HG03135 (cell line): ENCODE measurements at regions not wholly inside any gene's neighbourhood (a gene's known extent, or its start where the extent isn't known, plus 50 kb on each side); places are given as distances from the start of the nearest gene placed in this dataset.
A peak's percentile ranks its signal among the peaks of the same experiment; 100 is the strongest.

Source experiments
- ATAC-seq: cut with Tn5 transposase; IDR thresholded peaks from one replicate; pipeline ENCODE4 v1.9.1; 2021; ENCODE audit warnings: mild to moderate bottlenecking, moderate library complexity; ENCODE audit not compliant: unreplicated experiment

DNA sequence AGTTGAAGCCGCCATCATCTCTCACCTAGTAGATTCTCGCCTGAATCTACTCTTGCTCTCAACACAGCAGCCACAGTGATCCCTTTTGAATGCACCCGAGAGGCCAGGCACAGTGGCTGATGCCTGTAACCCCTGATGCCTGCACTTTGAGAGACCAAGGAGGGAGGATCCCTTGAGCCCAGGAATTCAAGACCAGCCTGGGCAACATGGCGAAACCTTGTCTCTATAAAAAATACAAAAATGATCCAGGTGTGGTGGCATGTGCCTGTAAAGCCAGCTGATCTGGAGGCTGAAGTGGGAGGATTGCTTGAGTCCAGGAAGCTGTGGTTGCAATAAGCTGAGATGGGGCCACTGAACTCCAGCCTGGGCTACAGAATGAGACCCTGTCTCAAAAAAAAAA, 60.3 kb upstream of the EML4 start:
- ATAC-seq: no peak

DNA sequence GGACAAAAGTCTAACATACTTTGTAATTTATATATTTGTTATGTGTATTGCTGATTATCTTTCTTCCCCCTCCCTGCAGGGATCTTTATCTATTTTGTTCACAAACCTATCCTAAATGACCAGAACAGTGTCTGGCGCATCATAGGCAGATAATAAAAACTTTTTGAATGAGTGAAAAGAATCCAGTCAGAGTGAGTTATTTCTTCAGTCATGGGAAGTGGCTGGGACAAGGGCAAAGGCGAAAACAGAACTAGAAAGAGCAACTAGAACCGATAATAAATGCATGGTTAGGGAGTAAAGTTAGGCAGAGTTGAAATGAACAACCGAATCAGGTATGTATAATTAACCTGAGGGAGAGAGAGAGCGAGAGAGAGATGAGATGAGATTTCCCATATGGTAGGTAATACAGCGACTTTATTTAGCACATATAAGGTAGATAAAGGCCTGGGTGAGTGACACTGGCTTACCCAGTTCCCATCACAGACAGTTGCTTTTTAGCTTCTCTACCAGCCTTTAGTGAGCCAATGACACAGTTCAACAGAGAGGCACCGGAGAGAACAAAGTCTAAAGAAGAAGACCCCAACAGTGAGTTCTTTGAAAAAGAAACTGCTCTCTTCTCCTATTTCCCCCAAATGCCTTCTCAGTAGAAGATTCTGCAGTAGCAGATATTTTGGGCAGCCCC, 59.1 kb upstream of the EML4 start:
- ATAC-seq: no peak

DNA sequence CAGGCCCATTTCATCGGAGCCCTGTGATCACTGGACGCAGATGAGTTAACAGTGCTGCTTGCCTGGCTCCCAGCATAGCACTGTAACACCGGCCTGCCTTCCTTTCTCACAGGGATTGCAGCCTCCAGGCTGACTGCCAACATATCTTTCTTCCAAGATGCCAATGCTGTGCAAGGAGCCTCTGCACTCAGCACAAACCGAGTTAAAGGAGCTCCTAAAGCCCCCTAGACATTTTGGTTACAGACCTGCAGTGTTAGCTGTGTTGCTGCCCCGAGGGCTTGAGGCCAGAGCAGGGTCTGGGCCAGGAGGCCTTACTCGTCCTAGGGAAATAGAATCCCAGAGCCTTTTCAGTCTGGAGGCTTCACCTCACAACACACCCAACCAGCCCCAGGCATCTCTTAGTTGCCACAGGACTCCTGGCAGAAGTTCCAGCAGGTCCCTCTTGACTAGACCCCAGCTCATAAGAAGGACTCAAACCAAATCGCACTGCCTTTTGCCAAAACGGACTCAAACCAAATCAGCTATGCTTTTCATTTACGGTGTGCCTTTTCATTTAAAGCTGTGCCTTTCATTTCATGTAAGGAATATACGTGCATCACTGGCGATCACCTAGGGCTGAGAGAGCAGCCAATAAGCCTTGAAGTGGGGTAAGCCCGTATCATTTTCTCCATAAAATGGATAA, 58.4 kb upstream of the EML4 start:
- ATAC-seq: no peak

DNA sequence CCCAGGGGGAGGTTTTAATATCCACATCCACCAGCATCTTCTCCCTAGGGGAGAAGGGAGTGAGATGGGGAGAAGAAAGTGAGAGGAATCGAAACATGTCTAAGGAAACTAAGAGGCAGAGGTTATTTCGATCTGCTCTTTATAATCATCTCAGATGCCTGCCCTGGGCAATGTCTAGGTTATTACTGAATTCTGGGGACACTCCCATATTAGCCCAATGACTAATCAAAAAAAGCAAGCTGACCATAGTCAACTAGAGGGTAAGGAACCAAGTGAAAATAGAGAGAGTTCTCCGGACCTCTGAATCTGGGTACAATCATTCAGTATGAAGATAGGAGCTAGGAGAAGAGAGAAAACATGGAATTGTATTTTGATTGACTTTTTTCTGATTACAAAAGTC, 56.7 kb upstream of the EML4 start:
- no peak for ATAC-seq

DNA sequence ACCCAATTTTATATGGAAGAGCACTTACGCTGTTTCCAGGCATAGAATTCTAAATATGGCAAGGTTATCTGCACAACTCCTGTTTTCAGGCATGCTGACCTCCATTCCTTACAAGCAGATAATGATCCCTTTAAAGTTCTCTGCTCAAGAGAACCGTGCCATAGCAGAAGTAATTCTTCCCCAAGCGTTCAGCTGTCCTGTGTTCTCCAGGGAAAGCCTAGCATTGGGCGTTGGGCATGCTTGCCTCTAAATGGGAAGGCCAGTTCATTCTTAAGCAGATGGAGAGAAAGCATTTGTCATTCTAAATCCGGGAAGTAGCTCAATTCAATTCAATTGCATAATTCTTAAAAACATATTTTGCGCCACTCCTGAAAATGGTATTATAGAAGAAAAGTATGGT, 55.7 kb upstream of the EML4 start:
- no peak for ATAC-seq

DNA sequence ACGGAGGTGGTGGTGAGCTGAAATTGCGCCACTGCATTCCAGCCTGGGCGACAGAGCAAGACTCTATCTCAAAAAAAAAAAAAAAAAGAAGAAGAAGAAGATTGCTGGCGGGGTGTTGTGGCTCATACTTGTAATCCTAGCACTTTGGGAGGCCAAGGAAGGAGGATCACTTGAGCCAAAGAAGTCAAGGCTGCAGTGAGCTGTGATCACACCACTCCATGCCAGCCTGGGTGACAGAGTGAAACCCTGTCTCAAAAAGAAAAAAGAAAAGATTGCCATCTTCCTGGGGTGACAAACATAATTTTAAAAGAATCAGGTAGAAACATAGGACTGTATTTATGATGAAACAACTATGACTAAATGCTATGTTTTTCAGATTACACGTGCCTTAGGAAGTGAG, 55.1 kb upstream of the EML4 start:
- no peak for ATAC-seq

DNA sequence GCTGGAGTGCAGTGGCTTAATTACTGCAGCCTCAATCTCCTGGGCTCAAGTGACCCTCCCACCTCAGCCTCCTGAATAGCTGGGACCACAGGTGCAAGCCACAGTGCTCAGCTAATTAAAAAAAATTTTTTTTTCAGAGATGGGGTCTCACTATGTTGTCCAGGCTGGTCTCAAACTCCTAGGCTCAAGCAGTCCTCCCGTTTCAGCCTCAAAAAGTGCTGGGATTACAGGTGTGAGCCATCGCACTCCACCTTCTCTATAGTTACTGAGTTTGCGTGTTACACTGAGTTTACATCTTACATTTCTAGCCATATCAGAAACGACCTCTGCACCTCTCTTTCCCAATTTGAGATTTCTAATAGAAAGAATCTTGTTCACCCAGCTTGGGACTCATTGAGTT, 53.6 kb upstream of the EML4 start:
- no peak for ATAC-seq

DNA sequence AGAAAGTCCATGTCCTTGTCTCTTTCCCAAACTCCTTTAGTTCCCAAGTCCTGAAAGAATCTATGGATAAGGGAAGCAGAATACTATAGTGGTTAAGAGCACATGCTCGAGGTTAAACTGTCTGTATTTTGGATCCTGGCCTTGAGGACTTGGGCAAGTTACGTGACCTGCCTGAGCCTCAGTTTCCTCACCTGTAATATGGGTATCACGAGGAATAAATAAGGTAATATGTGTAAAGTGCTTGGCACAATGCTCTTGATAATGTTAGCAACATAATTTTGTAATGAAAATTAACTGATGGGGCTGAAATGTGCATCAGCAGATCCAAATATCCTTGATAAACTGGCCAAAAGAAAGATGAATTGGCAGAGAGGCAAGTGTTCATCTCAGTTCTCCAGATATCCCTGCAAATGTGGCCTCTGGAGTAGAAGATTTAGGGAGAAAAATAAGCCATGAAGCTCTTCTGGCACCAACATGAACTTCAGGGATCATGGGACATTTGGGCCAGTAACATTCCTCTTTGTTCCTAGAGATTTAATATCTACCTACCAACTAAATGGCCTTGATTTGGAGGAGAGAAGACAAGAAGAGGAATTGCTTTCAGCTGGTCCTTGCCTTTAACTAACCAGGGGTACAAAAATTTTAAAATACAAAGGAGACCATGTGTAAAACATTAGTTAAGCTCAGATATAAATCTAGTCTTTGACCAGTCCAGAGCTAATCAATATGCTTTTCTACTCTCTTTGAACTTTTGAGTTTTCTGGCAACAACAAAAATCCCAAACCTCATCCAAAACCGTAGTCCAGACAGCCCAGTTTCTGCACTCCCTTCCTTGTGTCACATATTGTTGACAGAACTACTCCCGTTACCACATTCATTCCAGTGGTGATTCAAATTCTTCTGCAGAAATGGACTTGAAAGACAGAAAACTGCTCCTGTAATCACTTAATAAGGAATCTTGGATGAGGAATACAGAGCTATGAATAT, 52.7 kb upstream of the EML4 start:
- ATAC-seq: no peak

DNA sequence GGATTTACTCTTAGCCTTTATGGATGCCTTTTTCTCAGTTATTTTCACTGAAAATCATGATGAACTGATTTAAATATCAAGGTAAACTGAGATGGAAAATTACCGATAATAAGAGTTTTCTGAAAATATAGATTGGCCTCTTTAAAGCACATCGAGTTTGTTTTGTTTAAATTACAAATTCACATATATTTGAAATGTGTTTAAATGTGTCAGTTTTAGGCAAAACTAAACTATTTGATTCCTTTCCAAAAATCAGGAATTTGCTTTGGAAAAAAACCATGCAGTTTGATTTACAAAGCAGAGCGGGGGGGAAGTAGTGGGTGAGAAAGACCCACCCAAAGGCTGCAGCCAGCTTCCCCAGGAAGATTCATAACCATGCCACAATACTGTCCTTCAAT, 52.0 kb upstream of the EML4 start:
- no peak for ATAC-seq

DNA sequence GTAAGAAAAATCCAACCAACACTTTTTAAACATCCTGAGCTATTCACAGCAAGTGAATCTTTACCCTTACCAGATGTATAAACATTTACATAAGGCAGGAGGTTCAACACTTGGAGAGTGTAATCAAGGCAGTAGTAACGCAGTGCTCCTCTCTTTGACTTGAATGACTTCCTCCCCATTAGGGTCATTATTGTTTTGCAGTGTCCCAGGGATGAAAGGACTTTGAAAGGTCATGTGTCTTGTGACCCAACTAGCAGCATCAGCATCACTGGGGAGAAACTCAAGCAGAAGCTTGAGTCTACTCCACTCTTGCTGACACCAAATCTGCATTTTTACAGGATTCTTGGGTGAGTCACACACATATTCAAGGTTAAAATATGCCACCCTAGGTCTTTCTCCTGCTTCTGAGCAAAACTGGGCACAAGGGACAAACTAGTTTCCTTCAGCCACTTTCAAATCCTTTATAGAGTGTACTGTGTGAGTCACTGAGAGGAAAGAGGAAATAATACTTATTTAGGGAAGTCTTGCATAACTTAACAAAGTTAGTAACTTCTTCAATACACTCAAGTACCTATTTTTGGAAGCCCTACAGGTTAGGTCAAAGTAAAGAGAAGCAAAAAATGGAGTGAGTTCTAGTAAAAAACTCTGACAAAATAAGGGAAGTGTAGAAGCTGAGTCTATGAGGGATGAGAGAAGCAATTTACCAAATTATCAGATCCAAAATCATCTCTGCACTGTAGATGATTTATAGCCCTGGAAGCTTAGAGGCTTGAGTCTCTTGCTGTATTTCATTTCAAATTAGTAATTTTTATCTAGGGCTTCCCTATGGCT, 51.0 kb upstream of the EML4 start:
- ATAC-seq: peak; percentile 75

DNA sequence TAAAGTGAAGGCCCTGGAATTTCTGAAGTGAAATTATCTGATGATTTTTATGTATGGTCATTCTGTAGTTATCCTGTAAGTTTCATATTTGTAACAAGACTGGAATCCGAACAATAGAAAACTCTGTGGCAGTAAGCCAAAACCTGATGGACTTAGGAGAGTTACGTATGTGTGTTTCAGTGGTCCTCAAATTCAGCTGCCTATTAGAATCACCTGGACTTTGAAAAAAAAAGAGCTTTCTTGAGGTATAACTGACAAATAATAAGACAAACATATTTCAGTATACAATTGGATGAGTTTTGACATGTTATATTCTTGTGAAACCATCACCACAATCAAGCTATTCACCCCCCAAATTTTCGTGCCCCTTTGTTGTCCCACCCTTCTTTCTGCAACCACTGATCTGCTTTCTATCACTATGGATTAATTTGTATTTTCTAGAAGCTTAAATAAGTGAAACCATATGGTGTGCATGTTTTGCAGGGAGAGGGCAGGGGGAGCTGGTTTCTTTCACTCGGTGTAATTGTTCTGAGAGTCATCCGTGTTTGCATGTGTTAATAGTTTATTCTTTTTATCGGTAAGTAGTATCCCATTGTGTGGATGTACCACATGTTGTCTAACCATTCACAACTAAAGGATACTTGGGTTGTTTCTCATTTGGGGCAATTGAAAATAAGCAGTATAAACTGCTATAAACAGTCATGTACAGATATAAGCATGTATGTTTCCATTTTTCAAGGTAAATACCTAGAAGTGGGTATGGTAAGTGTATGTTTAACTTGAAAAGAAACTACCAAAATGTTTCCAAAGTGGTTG, 50.2 kb upstream of the EML4 start:
- no peak for ATAC-seq
